22Rv1 (cell line): ENCODE measurements at regions not wholly inside any gene's neighbourhood (a gene's known extent, or its start where the extent isn't known, plus 50 kb on each side); places are given as distances from the start of the nearest gene placed in this dataset.

Source experiments
- H3K27ac ChIP-seq: fragments of 450-650 bp; 2 replicates; pipeline ENCODE4 v1.5.1; 2017
- CTCF ChIP-seq: fragments of 450-650 bp; IDR thresholded peaks from 2 replicates; pipeline ENCODE4 v1.5.1; 2017; ENCODE audit warnings: mild to moderate bottlenecking
- ZFX ChIP-seq: fragments of 450-650 bp; IDR thresholded peaks from 2 replicates; pipeline ENCODE4 v1.6.1; 2017; ENCODE audit warnings: antibody characterized with exemption, borderline replicate concordance

GRCh38 chr2:196533772-196534397 lies 105.6 kb upstream of the CCDC150 start:
- H3K27ac ChIP-seq, result no peak overlapping the region
- no peak for TF ChIP-seq CTCF

GRCh38 chr2:196534495-196534894 lies 105.0 kb upstream of the CCDC150 start:
- TF ChIP-seq ZFX, result no peak
- no peak for TF ChIP-seq CTCF
- no peak overlapping the region for H3K27ac ChIP-seq

- TF ChIP-seq CTCF, result no peak
- TF ChIP-seq ZFX, result no peak
- H3K27ac ChIP-seq, result no peak overlapping the region
These were observed 104.5 kb upstream of the CCDC150 start for GRCh38 chr2:196535061-196535460.

GRCh38 chr2:196535742-196536141 lies 103.8 kb upstream of the CCDC150 start:
- no peak for TF ChIP-seq ZFX
- TF ChIP-seq CTCF, result no peak
- H3K27ac ChIP-seq, result no peak overlapping the region

GRCh38 chr2:196537311-196537710 lies 102.2 kb upstream of the CCDC150 start:
- H3K27ac ChIP-seq, result no peak overlapping the region
- TF ChIP-seq ZFX (no peak), CTCF (no peak)

- H3K27ac ChIP-seq, result no peak overlapping the region
- no peak for TF ChIP-seq ZFX
- no peak for TF ChIP-seq CTCF
These were observed 101.3 kb upstream of the CCDC150 start for GRCh38 chr2:196538189-196538588.

- no peak overlapping the region for H3K27ac ChIP-seq
- TF ChIP-seq CTCF (no peak), ZFX (no peak)
These were observed 100.9 kb upstream of the CCDC150 start for GRCh38 chr2:196538646-196539045.
